Forelimb muscle (tissue), 1 donor: ENCODE measurements at regions not wholly inside any gene's neighbourhood (a gene's known extent, or its start where the extent isn't known, plus 50 kb on each side); places are given as distances from the start of the nearest gene placed in this dataset.

Experiments used
- DNase-seq: peaks from one replicate; pipeline ENCODE4 v3.0.0-alpha.2; 2013; ENCODE audit warnings: low read depth

DNA sequence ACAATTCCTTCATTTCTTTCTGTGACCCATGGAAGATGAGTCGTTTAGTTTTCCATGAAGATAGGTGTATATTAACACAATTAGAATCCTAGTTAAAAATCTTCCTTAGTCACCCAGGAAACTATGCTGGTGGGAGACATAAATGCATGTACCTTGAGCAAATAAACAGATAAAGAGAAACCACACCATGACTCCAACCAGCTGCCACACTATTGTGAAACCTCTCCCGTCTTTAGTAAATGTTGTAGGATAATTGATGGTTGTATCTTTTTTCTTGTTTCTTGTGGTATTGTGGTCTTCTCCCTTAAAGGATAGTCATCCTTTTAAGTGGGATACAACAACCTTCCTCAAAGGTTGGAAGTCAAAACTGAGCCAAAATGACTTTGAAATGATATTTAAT lies 103.8 kb upstream of the LEF1 start:
- no peak for DNase-seq

DNA sequence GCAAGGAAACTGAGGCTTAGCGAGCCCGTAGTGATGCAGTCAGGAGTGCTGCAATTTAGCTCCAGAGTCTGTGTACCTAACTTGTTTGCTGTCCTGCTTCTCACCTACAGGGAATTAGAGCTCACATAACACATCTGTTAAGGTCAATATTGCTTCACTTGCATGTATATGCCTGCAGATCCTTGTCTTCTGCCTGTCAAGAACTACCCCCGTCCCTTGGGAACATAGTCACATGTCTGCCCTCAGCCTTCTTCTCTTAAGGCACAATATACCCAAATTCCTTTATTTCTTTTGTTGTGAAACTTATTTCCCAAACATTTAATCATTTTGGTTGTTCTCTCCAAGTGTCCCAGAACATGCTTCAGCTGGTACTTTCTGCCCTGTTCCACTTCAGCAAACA lies 103.3 kb upstream of the LEF1 start:
- DNase-seq = no peak

DNA sequence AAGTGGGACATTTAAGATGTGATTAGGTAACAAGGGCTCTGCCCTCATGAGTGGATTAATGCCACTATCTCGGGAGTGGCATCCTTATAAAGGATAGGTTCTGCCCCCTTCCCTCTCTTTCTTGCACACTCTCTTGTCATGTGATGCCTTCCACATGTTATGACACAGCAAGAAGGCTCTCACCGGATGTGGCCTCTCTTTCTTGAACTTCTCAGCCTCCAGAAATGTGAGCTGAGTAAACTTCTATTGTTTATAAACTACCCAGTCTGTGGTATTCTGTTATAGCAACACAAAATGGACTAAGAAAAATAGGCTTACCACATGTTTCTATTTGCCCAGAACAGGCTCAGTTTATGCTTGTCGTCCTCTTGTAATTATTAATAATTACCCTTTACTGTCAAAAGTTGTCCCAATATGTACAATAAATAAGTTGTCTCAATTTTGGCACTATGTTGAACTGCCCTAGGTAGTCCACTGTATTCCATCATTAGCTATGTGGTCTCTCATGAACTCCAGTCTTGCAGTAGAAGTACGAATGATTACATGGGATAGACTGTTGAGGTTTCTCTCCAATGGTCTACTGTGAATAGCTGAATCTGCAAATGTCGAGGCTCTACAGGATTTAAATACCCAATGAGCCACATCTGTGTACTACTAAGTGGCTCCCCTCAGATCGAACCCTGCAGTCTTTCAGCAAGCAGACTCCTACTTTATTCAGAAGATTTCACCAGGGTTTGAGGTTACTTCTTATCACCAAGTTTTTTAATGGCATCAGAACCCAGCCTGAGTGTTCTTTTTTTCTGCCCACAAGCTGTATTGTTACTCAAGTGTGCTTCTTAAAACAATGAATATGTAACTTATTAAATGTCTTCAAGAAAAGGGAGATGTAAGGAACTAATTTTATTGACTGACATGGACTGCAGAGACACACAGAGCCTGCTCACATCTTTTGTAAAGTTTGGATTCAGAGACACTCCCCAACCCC lies 102.0 kb upstream of the LEF1 start:
- DNase-seq = no peak

DNA sequence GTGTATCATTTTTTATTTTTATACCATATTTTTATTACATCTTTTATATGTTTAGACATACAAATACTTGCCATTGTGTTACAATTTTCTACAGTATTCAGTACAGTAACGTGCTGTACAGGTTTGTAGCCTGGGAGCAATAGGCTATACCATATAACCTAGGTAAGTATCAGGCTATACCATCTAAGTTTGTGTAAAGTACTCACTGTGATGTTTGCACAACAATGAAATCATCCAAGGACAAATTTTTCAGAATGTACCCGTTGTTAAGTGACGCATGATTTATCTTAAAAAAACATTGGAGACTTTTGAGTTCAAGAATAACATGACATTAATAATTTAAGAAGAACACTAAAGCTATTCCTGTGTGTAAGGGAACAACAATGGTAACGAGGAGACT lies 96.0 kb upstream of the LEF1 start:
- DNase-seq = no peak

DNA sequence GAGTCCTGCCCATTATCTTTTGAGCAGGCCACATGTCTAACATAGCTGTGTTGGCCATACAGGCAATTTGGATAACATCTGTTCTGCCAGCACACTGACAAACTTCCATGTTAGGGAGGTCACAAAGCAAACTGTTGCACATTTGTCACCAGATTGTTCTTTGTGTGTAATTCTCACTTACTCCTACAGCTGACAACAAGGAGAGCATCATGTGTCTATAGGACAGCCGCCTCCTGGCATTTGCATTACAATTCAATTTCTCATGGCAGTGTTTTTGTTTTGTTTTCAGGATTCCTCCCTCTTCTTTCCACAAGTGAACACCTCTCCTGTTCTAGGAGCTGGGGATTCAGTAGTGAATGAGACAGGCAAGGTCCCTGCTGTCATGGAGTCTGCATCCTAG lies 94.3 kb upstream of the LEF1 start:
- no peak for DNase-seq

DNA sequence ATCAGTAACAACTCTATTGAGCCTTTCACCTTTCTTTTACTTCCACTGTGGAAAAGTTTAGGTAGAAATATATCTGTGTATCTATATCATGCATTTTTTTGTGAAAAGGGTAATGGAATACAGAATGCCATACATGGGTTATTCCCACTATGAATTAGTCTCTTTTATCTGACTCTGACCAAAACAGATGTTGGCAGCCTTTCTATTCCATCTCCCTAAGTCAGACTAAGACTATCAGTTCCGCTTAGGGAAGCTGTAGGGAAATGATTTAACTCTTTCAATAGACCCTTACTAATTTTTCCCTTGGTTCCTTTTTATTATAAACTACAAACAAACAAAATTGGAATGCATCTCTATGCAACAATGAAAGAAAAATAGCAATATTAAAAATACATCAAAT lies 92.3 kb upstream of the LEF1 start:
- no peak for DNase-seq

DNA sequence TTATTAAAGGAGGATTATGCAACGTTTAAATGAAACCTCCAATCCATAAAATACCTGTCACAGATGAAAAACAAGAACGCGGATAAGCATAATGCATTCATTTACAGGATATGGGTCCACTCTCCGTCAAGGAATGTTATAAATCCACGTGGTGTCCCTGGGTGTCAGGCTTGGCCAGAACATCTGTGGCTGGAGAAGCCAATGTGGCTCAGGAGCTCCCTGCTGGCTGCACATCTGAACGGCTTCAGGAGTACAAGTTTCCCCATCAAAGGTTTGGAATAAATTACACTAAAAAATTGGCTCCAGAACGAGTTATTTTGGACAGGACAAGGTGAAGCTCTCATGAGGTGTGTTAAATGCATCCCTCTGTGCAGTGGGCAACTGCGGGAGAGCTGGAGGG lies 87.8 kb upstream of the LEF1 start:
- DNase-seq = no peak

DNA sequence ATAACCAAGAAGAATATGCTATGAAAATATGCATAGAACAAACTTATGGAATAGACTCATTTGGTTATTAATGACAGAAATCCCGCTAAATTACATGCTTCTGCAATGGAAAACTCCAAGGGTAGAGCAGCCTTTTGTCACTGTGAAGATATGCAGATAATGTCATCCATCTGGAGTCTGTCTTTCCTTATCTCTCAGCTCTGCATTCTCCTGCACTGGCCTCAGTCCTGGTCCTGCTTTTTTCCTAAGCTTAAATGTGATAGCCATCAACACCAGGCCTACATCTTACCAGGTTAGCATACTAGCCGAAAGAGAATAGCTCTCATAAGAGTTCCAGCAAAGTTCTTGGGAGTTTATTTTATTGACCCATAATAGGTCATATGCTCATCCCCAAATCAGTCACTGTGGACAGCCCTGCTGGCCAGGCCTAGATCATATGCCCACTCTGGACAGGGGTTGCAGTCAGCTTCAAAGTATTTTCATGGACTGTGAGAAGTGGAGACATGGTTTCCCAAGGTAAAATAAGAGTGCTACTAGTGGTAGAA lies 86.5 kb upstream of the LEF1 start:
- DNase-seq = no peak

DNA sequence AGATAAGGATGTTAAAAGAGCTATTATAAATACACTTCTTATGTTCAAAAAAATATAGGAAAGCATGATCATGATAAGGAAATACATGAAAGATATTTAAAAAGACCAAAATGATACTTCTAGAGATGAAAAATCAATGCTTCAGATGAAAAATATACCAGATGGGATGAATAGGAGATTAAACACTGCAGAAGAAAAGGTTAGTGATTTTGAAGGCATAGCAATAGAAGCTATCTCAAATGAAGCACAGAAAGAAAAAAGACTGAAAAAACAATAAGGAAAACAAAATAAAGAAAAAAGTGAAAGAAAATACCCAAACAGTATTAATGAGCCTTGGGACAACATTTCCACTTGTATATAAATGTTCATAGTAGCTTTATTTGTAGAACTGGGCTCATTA lies 80.7 kb upstream of the LEF1 start:
- DNase-seq = no peak

DNA sequence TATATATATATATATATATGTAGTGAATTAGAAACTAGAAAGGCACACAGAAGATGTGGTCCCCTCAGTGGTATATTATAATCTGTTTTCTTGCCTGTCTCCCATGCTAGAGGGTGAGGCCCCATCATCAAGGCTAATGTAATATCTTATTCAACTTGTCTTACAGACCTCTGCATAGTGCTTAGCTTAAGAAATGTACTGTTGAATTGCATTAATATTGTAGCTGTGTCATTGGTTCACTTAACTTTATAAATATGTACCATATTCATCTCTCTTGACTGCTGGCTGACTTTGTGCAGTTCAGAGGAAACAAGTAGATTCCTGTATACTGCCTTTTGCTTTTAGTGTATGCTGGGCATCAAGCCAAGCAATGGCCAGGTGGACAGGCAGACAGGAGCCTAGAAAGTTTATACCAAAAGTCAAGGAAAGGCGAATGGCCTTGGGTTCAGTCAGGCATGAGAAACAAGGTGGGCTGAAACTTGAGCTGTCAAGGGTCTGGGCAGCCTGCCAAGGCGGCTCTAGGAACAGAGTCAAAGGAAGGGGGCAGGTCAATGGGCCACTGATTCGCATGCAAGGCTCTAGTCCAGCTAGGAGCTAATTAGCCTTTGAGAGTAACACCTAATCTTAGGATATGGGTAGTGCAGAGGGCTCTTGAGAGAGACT lies 78.8 kb upstream of the LEF1 start:
- DNase-seq = no peak

DNA sequence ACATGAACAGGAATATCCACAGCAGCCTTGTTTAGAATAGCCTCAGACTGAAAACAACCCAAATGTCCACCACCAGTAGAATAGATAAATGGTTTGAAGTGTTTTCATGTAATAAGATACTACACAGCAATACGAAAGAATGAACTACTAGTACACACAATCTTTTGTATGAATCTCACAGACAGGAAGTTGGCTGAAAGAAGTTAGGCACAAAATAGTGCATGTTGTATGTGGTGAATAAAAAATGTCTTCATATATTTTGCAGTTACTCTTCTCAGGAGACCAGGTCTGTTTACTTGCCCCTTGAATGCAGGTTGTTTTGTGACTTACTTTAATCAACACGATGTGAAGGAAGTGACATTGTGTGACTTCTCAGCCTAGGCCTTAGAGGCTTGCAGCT lies 75.9 kb upstream of the LEF1 start:
- DNase-seq = no peak

DNA sequence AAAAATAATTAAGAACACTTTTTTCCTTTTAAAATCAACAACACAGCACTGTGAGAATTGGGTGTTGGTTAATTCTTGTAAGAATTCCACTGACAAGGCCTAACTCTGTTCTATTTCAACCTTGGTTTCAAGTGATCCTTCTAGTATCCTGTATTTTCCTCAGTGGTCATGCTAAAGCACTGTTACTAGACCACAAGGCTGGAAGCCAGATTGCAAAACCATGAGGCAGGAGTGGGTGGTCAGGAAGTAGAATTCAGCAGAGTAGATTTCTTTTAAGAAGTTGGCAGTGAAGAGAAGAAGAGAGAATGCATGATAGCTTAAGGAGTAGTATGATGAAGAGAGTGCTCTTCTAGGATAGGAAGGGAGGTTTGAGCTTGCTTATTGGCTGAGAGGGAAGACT lies 71.6 kb upstream of the LEF1 start:
- DNase-seq = no peak

DNA sequence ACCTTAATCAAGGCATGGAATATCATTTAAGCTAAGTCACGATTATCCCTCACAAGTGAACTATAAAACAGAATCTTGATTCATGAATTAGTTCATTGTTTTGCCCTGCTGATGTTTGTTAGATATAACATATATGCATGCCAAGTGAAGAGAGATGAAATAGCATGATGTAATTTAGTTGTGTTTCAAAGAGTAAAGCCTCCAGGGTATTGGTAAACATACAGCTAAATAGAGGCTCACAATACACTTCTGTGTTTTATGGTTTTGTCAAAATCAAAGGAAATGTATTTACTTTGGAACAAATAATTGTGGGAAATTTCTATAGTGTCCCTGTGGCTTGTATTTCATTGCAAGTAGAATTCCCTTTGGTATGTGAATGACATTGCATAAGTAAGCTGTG lies 69.0 kb upstream of the LEF1 start:
- no peak for DNase-seq

DNA sequence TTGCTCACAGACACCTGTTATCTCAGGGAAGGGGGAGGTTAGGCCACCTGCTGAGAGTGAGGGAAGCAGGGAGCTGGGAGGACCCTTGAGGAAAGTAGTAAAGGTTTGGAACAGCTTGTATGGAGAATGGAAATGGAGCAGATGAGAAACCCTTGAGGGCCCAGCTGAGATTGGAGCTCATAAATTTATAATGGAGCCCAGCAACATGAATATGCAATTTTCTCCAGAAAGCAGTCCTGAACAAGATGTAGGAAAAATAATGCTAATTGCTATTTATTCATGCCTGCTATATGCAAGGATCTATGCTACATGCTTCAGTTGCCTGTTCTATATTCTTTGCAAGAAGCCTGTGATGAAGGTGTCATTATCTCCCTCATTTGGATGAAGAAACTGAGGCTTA lies 67.5 kb upstream of the LEF1 start:
- DNase-seq = no peak

DNA sequence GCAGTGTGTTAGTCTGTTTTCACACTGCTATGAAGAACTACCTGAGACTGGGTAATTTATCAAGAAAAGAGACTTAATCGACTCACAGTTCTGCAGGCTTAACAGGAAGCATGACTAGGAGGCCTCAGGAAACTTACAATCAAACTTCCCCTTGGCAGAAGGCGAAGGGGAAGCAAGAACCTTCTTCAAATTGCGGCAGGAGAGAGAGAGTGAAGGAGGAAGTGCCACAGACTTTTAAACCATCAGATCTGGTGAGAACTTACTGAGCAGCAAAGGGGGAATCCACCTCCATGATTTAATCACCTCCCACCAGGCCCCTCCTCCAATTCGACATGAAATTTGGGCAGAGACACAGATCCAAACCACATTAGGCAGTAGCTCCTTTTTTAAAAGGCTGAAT lies 59.2 kb upstream of the LEF1 start:
- DNase-seq = no peak

DNA sequence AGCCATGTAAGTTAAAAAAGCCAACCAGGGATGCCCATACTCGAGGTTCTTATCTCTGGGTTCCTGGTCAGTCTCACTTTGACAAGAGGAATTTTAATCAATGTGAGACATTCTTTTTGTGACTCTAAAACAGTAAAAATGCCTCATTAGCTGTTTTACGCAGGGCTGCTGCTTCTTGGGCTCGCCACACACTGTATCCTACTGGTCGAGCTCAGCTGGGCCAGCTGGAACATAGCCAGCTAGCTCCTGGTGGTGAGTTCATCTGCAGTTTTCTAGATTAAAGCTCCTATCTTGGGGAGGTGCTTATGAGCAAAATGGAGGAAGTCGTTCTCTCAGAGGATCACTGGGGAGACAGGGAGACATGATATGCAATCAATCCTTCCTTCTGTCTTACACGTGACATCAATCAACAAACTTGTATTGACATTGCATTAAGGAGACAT lies 55.9 kb upstream of the LEF1 start:
- DNase-seq = no peak

DNA sequence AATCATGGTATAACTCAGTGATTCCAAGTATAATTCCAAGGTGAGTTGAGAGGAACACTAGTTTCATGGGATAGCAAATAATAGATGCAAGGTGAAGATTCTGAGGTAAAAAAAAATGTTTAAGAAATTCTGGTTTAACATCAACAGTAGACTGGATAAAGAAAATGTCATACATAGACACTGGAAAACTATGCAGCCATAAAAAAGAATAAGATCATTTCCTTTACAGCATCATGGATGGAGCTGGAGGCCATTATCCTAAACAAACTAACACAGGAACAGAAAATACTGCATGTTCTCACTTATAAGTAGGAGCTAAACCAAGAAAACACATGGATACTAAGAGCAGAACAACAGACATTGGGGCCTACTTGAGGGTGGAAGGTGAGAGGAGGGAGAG lies 54.6 kb upstream of the LEF1 start:
- DNase-seq = no peak

DNA sequence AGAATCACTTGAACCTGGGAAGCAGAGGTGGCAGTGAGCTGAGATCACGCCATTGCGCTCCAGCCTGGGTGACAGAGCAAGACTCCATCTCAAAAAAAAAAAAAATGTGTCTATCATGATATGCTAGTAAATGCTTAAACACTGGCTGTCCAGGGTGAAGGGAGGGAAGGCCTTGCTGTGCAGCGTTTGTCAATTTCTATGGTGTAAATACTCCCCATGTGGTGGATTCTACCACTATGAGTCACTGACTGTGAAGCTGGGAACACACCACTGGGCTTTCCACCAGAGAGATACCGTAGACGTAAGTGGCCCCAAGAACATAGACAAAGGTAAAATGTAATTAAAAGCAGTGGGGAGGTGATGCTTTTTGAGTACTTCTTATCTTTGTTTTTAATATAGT lies 51.3 kb upstream of the LEF1 start:
- no peak for DNase-seq
